Endothelial cell of umbilical vein (primary cell): ENCODE measurements at regions not wholly inside any gene's neighbourhood (a gene's known extent, or its start where the extent isn't known, plus 50 kb on each side); places are given as distances from the start of the nearest gene placed in this dataset.

Source experiments
- EZH2 ChIP-seq: IDR thresholded peaks from 2 replicates; pipeline ENCODE4 v1.6.1; 2012; ENCODE audit warnings: borderline replicate concordance, low read depth, mild to moderate bottlenecking, moderate library complexity, low read length, inconsistent platforms; ENCODE audit not compliant: severe bottlenecking
- FOS ChIP-seq: IDR thresholded peaks from 2 replicates; pipeline ENCODE4 v1.6.1; 2011; ENCODE audit warnings: mild to moderate bottlenecking, low read length, moderate library complexity, borderline replicate concordance; ENCODE audit not compliant: insufficient read depth
- MYC ChIP-seq: IDR thresholded peaks from one replicate; pipeline ENCODE4 v1.6.1; 2011; ENCODE audit warnings: mild to moderate bottlenecking, low read depth, low read length
- POLR2A ChIP-seq: IDR thresholded peaks from 2 replicates; pipeline ENCODE4 v1.6.1; 2012; ENCODE audit warnings: low read depth, mild to moderate bottlenecking, control low read depth, low read length
- POLR2AphosphoS5 ChIP-seq: IDR thresholded peaks from 2 replicates; pipeline ENCODE4 v1.6.1; 2012; ENCODE audit warnings: low read depth, mild to moderate bottlenecking, control low read depth, low read length, moderate library complexity; ENCODE audit not compliant: insufficient read depth
- TF ChIP-seq, protein P1 (sequence below): IDR thresholded peaks from 2 replicates; pipeline ENCODE4 v1.6.1; 2011; ENCODE audit not compliant: insufficient read depth, insufficient read length
- TF ChIP-seq, protein P2 (sequence below), 2 donors: IDR thresholded peaks; 1 replicate in 1 of 2; 2 replicates in 1 of 2; pipeline ENCODE4 v1.5.1; 2011; ENCODE audit warnings: low read length in 2 of 2, mild to moderate bottlenecking in 2 of 2, moderate library complexity in 2 of 2, control low read depth in 1 of 2, inconsistent platforms in 1 of 2, low read depth in 1 of 2; ENCODE audit not compliant: insufficient read depth in 1 of 2; ENCODE audit errors: extremely low read depth in 1 of 2

DNA sequence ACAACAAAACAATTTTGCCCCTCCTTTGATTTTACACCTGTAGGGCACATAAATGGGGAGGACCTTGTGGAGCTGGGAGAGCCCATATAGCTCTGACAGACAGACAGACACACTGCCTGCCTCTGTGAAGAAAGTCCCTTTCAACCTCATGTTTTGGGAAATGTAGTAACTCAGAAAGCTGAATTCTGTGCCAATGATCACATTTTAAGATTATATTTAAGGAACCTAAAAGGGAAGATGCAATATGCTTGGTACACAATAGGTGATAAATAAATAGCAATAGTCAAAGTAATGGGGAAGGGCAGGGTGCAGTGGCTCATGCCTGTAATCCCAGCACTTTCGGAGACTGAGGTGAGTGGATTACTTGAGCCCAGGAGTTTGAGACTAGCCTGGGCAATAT is 446.4 kb upstream of the ID2 start:
- TF ChIP-seq, protein P1, sequence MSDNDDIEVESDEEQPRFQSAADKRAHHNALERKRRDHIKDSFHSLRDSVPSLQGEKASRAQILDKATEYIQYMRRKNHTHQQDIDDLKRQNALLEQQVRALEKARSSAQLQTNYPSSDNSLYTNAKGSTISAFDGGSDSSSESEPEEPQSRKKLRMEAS: no peak
- TF ChIP-seq POLR2A: no peak
- TF ChIP-seq EZH2: no peak
- TF ChIP-seq, protein P2, sequence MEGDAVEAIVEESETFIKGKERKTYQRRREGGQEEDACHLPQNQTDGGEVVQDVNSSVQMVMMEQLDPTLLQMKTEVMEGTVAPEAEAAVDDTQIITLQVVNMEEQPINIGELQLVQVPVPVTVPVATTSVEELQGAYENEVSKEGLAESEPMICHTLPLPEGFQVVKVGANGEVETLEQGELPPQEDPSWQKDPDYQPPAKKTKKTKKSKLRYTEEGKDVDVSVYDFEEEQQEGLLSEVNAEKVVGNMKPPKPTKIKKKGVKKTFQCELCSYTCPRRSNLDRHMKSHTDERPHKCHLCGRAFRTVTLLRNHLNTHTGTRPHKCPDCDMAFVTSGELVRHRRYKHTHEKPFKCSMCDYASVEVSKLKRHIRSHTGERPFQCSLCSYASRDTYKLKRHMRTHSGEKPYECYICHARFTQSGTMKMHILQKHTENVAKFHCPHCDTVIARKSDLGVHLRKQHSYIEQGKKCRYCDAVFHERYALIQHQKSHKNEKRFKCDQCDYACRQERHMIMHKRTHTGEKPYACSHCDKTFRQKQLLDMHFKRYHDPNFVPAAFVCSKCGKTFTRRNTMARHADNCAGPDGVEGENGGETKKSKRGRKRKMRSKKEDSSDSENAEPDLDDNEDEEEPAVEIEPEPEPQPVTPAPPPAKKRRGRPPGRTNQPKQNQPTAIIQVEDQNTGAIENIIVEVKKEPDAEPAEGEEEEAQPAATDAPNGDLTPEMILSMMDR (IDR thresholded peaks at IDR 0.05; ENCODE audit: extremely low read depth in 1 of 2, insufficient read depth in 1 of 2, low read depth in 1 of 2, low read length in 2 of 2): no peak
- TF ChIP-seq POLR2AphosphoS5: no peak
- TF ChIP-seq FOS: no peak
- TF ChIP-seq MYC: no peak
